HL-60 (cell line): ENCODE measurements at regions not wholly inside any gene's neighbourhood (a gene's known extent, or its start where the extent isn't known, plus 50 kb on each side); places are given as distances from the start of the nearest gene placed in this dataset.

Experiments
- CTCF ChIP-seq: IDR thresholded peaks from one replicate; pipeline ENCODE4 v1.5.1; 2011; ENCODE audit warnings: low read length, control low read depth, inconsistent platforms; ENCODE audit not compliant: insufficient read depth
- POLR2AphosphoS5 ChIP-seq: IDR thresholded peaks from 2 replicates; pipeline ENCODE4 v1.6.1; 2012; ENCODE audit warnings: low read depth
- REST ChIP-seq: IDR thresholded peaks from 2 replicates; pipeline ENCODE4 v1.6.1; 2012; ENCODE audit warnings: low read depth; ENCODE audit not compliant: insufficient replicate concordance

GRCh38 chr11:123253223-123253622 lies 58.2 kb upstream of the CLMP start:
- TF ChIP-seq CTCF = no peak
- TF ChIP-seq REST = no peak
- no peak for TF ChIP-seq POLR2AphosphoS5
